ENCODE measurements at regions not wholly inside any gene's neighbourhood (a gene's known extent, or its start where the extent isn't known, plus 50 kb on each side); places are given as distances from the start of the nearest gene placed in this dataset.
"Not testable (repeated sequence)": the region's sequence is repeated elsewhere in the genome, so short reads cannot be mapped to it uniquely, and the experiment has no call there.

- DNase-seq, result no peak
These were observed 309.4 kb upstream of the XYLT1 start for GRCh38 chr16:17780181-17780580.

GRCh38 chr16:17777408-17777863 lies 306.7 kb upstream of the XYLT1 start:
- no peak for DNase-seq

- DNase-seq, result no peak
These were observed 306.1 kb upstream of the XYLT1 start for GRCh38 chr16:17776888-17777287.

- no peak for DNase-seq
These were observed 305.7 kb upstream of the XYLT1 start for GRCh38 chr16:17776465-17776864.

- DNase-seq, result no peak
These were observed 304.3 kb upstream of the XYLT1 start for GRCh38 chr16:17775061-17775460.

- no peak for DNase-seq
These were observed 302.9 kb upstream of the XYLT1 start for GRCh38 chr16:17773698-17774101.

- DNase-seq, result no peak
These were observed 299.3 kb upstream of the XYLT1 start for GRCh38 chr16:17770104-17770503.

GRCh38 chr16:17769065-17769464 lies 298.3 kb upstream of the XYLT1 start:
- DNase-seq, result no peak

- DNase-seq, result no peak
These were observed 297.5 kb upstream of the XYLT1 start for GRCh38 chr16:17768257-17768656.

- DNase-seq, result no peak
These were observed 295.3 kb upstream of the XYLT1 start for GRCh38 chr16:17766012-17766411.

GRCh38 chr16:17759451-17760390 lies 289.0 kb upstream of the XYLT1 start:
- no peak for DNase-seq

GRCh38 chr16:17757808-17758207 lies 287.0 kb upstream of the XYLT1 start:
- DNase-seq, result no peak

- DNase-seq, result no peak
These were observed 284.4 kb upstream of the XYLT1 start for GRCh38 chr16:17755158-17755557.

GRCh38 chr16:17753434-17753833 lies 282.7 kb upstream of the XYLT1 start:
- DNase-seq, result no peak

GRCh38 chr16:17749706-17750105 lies 278.9 kb upstream of the XYLT1 start:
- no peak for DNase-seq

GRCh38 chr16:17748044-17748719 lies 277.4 kb upstream of the XYLT1 start:
- no peak for DNase-seq

- no peak for DNase-seq
These were observed 276.5 kb upstream of the XYLT1 start for GRCh38 chr16:17747081-17747756.

GRCh38 chr16:17744921-17745572 lies 274.3 kb upstream of the XYLT1 start:
- no peak for DNase-seq

- no peak for DNase-seq
These were observed 272.8 kb upstream of the XYLT1 start for GRCh38 chr16:17743578-17743977.

GRCh38 chr16:17743158-17743557 lies 272.4 kb upstream of the XYLT1 start:
- DNase-seq, result no peak

- not testable (repeated sequence) for DNase-seq
These were observed 264.3 kb upstream of the XYLT1 start for GRCh38 chr16:17735099-17735498.

- no peak for DNase-seq
These were observed 259.1 kb upstream of the XYLT1 start for GRCh38 chr16:17729820-17730219.

GRCh38 chr16:17728196-17728595 lies 257.4 kb upstream of the XYLT1 start:
- DNase-seq, result no peak
